Uterus (tissue), 3 donors: ENCODE measurements at regions not wholly inside any gene's neighbourhood (a gene's known extent, or its start where the extent isn't known, plus 50 kb on each side); places are given as distances from the start of the nearest gene placed in this dataset.
"Not testable (repeated sequence)": the region's sequence is repeated elsewhere in the genome, so short reads cannot be mapped to it uniquely, and the experiment has no call there.

Experiments used
- DNase-seq, 2 donors: peaks; one replicate each; pipeline ENCODE4 v3.0.0-alpha.2; 2019 to 2020
- H3K27ac ChIP-seq, 2 donors: fragments of 200-600 bp; sonication (generic); 1 replicate in 1 of 2; 2 replicates in 1 of 2; pipeline ENCODE4 v1.5.1; 2016 to 2018
- H3K27me3 ChIP-seq, 2 donors: fragments of 200-600 bp; sonication (generic); one replicate each; pipeline ENCODE4 v1.5.1; 2018 to 2019; ENCODE audit warnings: control low read depth in 1 of 2
- H3K36me3 ChIP-seq, 2 donors: fragments of 200-600 bp; sonication (generic); one replicate each; pipeline ENCODE4 v1.5.1; 2019; ENCODE audit warnings: control low read depth in 1 of 2
- H3K4me1 ChIP-seq, 2 donors: fragments of 200-600 bp; sonication (generic); one replicate each; pipeline ENCODE4 v1.5.1; 2018 to 2019; ENCODE audit warnings: control low read depth in 1 of 2
- H3K4me3 ChIP-seq, 2 donors: fragments of 200-600 bp; sonication (generic); 1 replicate in 1 of 2; 2 replicates in 1 of 2; pipeline ENCODE4 v1.5.1; 2018 to 2019; ENCODE audit warnings: mild to moderate bottlenecking in 1 of 2
- H3K9me3 ChIP-seq, 2 donors: fragments of 200-600 bp; sonication (generic); one replicate each; pipeline ENCODE4 v1.5.1; 2019; ENCODE audit warnings: control low read depth in 1 of 2
- CTCF ChIP-seq, 4 experiments: fragments of 200-600 bp in 2 of 4; fragments of 450-650 bp in 2 of 4; sonication (generic) in 2 of 4; IDR thresholded peaks; one replicate each; pipeline ENCODE4 v1.5.1; 2016 to 2019; ENCODE audit warnings: antibody characterized with exemption in 4 of 4, mild to moderate bottlenecking in 2 of 4, moderate library complexity in 1 of 4
- POLR2A ChIP-seq, 2 donors: fragments of 450-650 bp; IDR thresholded peaks; one replicate each; pipeline ENCODE4 v1.6.1; 2016; ENCODE audit warnings: antibody characterized with exemption in 2 of 2, mild to moderate bottlenecking in 1 of 2, moderate library complexity in 1 of 2
- intact Hi-C: fragments of 100-400 bp; cut with DNase I; formaldehyde crosslinking; loops from one replicate; pipeline ENCODE4 v1.15.1; 2023; ENCODE audit warnings: low total_unique reads
- donor health status: DM: yes; HTN: yes; CAD: no.

GRCh38 chr1:220942278-220942677 is 63.0 kb downstream of the HLX start:
- intact Hi-C loops, result no loop called here
- Histone ChIP-seq H3K4me1 (no peaks in the 10 kb centered on the region), H3K36me3 (no peaks in the 10 kb centered on the region), H3K27me3 (no peaks in the 10 kb centered on the region), H3K9me3 (no peaks in the 10 kb centered on the region), H3K27ac (no peak overlapping the region), H3K4me3 (no peak overlapping the region)
- DNase-seq, result no peak
- no peak for TF ChIP-seq CTCF (IDR thresholded peaks at IDR 0.05)
- no peak for TF ChIP-seq POLR2A (IDR thresholded peaks at IDR 0.05)

- H3K27ac ChIP-seq, H3K9me3 ChIP-seq, H3K4me1 ChIP-seq, H3K36me3 ChIP-seq, intact Hi-C loops, DNase-seq, H3K27me3 ChIP-seq, H3K4me3 ChIP-seq: not testable (repeated sequence)
These were observed 63.7 kb downstream of the HLX start for GRCh38 chr1:220942914-220943313.

GRCh38 chr1:220943319-220943996 is 64.2 kb downstream of the HLX start:
- no peak for DNase-seq
- Histone ChIP-seq H3K27ac (no peak overlapping the region), H3K27me3 (no peaks in the 10 kb centered on the region), H3K9me3 (no peaks in the 10 kb centered on the region), H3K4me3 (no peak overlapping the region), H3K36me3 (no peaks in the 10 kb centered on the region), H3K4me1 (no peaks in the 10 kb centered on the region)
- TF ChIP-seq CTCF (IDR thresholded peaks at IDR 0.05) (no peak), POLR2A (IDR thresholded peaks at IDR 0.05) (no peak)
- intact Hi-C loops, result no loop called here

GRCh38 chr1:220950576-220950975 is 71.3 kb downstream of the HLX start:
- no peak for DNase-seq
- Histone ChIP-seq H3K4me1 (no peaks in the 10 kb centered on the region), H3K27me3 (no peaks in the 10 kb centered on the region), H3K9me3 (peaks cover 0 to 13% of the 10 kb centered on the region in 2 donors), H3K36me3 (no peaks in the 10 kb centered on the region), H3K4me3 (no peak overlapping the region), H3K27ac (no peak overlapping the region)
- TF ChIP-seq POLR2A (IDR thresholded peaks at IDR 0.05) (no peak), CTCF (IDR thresholded peaks at IDR 0.05) (no peak)
- intact Hi-C loops, result no loop called here

GRCh38 chr1:220952961-220953643 is 73.9 kb downstream of the HLX start:
- no peak for DNase-seq
- Histone ChIP-seq H3K9me3 (peaks cover 0 to 13% of the 10 kb centered on the region in 2 donors), H3K27me3 (no peaks in the 10 kb centered on the region), H3K4me3 (no peak overlapping the region), H3K27ac (no peak overlapping the region), H3K36me3 (no peaks in the 10 kb centered on the region), H3K4me1 (no peaks in the 10 kb centered on the region)
- intact Hi-C loops, result no loop called here
- TF ChIP-seq CTCF (IDR thresholded peaks at IDR 0.05) (no peak), POLR2A (IDR thresholded peaks at IDR 0.05) (no peak)
